GM12865 (cell line): ENCODE measurements at regions not wholly inside any gene's neighbourhood (a gene's known extent, or its start where the extent isn't known, plus 50 kb on each side); places are given as distances from the start of the nearest gene placed in this dataset.

Source experiments
- DNase-seq: peaks from one replicate; pipeline ENCODE4 v3.0.0; 2010; ENCODE audit warnings: low read depth
- H3K4me3 ChIP-seq: 2 replicates; pipeline ENCODE4 v1.5.1; 2011; ENCODE audit warnings: mild to moderate bottlenecking, low read depth, low read length, control low read depth
- TF ChIP-seq, protein P1 (sequence below): IDR thresholded peaks from 2 replicates; pipeline ENCODE4 v1.5.1; 2011; ENCODE audit warnings: low read length, control low read depth, low read depth, inconsistent platforms; ENCODE audit not compliant: insufficient read depth; ENCODE audit errors: missing control alignments

DNA sequence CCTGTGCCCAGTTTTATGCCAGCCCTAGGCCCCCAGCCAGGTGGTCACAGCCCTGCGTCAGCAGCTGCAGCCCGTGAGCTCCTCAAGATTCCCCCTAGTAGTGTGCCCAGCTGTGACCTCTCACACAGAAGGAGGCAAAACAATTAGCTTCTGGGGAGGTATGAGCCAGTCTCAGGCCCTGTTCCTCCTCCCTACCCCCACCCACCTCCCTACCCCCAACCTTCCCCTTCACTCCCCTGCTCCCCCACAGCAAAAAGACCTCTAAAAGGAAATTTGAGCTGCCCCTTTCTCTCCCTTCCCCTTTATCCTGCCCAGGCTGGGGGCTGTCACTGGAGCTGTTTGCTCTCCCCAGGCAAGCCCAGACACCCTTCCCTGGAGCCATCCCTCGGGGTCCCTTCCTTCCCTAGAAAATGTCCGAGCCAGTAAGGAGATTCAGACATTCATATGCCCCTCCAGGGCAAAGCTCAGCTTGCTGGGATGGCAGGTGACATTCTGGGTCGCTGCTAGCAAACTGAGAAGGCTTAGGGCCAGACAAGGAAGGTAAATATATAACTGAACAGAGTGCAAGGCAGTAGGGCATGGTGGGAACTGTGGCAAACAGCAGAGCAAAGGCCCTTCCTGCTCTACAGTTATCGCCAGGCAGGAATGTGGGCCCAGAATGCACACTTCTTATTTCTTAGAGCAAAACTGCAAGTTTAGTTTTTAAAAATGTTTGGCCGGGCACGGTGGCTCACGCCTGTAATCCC, 300.2 kb downstream of the MN1 start:
- no peak for DNase-seq
- H3K4me3 ChIP-seq = no peak overlapping the region
- TF ChIP-seq, protein P1, sequence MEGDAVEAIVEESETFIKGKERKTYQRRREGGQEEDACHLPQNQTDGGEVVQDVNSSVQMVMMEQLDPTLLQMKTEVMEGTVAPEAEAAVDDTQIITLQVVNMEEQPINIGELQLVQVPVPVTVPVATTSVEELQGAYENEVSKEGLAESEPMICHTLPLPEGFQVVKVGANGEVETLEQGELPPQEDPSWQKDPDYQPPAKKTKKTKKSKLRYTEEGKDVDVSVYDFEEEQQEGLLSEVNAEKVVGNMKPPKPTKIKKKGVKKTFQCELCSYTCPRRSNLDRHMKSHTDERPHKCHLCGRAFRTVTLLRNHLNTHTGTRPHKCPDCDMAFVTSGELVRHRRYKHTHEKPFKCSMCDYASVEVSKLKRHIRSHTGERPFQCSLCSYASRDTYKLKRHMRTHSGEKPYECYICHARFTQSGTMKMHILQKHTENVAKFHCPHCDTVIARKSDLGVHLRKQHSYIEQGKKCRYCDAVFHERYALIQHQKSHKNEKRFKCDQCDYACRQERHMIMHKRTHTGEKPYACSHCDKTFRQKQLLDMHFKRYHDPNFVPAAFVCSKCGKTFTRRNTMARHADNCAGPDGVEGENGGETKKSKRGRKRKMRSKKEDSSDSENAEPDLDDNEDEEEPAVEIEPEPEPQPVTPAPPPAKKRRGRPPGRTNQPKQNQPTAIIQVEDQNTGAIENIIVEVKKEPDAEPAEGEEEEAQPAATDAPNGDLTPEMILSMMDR = no peak

DNA sequence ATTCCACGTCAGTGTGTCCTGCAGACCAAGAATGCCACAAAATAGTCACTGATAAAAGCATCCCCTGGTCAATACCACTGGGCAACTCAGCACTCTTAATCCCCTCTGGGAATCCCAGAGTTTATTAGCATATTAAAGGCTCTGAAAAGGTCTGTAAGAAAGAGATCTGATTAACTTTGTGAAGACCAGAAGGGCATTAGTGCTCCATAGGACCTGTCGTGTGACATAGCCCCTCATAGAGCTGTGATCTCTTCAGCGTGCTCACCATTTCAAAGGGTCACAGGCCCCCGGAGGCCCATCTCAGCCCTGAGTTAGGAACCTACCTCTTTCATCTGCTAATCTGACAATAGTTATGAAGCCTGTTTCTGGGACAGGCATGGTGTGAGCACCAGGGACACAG, 299.2 kb downstream of the MN1 start:
- TF ChIP-seq, protein P1 = no peak
- no peak for DNase-seq
- no peak overlapping the region for H3K4me3 ChIP-seq

DNA sequence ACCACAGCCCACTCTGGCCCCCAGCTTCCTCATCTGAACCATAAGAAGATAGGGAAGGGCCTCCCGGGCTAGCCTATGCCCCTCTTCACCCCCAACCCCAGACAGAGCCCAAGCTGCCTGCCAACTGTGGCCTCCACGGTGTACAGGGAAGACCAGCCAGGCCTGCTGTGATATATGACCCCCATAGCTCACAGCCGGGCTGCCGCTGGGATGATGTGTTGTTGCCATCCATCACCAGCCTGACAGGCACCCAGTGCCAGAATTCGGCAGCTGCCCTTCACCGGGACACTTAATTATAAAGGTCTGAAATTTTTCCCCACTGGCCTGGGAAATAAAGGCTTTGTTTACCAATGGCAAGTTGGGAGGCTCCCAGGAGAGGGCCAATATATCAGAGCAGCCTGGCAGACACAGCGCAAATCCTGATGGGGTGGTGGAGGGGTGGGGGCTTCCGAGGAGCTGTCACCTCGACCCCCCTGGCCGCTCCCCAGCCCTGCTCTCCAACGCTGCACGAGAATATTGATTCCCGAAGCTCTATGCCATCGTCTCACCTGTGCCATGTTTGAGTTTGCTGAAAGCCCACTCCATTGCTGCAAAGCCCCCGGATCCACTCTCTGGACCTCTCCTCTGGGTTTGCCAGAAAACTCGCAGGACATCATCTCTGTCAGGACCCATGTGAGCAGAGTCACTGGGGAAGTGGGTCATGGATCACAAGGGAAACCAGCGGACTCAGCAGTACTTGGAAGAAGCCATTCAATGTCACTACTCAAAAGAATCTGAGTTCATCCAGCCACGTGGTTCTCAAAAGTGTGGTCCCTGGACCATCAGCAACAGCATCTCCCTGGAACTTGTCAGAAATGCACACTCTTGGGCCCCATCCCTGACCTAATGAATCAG, 296.9 kb downstream of the MN1 start:
- H3K4me3 ChIP-seq = no peak overlapping the region
- DNase-seq = no peak
- TF ChIP-seq, protein P1 = no peak

DNA sequence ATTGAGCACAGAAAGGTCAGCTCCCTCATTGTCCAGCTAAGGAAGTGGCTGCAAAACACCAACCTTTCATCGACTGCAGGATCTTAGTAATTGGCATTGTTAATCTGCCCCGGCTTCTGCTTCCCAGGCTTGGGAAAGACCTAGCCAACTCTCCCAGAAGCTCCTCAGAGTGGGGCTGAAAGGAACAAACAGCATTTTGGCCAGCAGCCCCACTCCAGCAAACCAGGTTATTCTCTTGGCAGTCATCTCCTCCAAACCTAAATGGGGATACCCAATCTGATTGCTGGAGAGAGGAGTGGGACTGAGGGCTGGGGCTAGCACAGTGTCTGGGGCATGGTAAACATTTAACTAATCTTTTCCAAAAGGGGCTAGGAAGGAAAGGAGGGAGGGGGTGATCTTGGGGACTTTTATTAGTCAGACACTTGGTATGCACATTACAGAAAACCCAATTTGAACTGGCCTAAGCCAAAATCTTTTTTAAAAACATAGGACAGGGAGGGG, 294.4 kb downstream of the MN1 start:
- DNase-seq = no peak
- TF ChIP-seq, protein P1 = no peak

DNA sequence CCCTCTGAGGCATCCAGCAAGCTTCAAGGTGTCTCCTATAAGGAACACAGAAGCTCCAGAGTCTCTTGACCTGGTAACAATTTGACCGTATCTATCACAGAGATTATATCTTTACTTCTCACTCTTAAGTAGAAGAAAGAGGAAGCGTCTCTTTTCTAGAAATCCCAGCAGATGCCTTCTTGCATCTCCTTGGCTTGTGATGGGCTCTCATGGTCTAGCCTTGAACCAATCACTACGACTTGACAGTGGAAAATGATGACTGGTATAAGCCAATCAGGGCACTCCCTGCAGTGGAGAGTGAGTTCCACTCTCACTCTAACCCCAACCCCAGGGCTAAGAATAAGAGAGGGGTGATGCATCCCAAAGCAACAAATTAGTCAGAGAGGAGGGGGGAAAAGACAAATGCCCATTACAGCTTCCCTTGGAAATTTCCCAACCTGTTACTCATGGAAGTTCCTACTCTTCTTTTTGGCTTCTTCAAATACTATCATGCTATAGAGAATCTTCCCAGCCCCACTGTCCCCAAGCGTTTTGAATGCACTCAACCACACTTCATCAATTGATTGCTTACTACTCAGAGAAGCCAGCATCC, 293.5 kb downstream of the MN1 start:
- TF ChIP-seq, protein P1 = no peak
- H3K4me3 ChIP-seq = no peak overlapping the region
- no peak for DNase-seq

More for the DNA sequence above, 294.4 kb downstream of the MN1 start:
- H3K4me3 ChIP-seq = no peak overlapping the region

DNA sequence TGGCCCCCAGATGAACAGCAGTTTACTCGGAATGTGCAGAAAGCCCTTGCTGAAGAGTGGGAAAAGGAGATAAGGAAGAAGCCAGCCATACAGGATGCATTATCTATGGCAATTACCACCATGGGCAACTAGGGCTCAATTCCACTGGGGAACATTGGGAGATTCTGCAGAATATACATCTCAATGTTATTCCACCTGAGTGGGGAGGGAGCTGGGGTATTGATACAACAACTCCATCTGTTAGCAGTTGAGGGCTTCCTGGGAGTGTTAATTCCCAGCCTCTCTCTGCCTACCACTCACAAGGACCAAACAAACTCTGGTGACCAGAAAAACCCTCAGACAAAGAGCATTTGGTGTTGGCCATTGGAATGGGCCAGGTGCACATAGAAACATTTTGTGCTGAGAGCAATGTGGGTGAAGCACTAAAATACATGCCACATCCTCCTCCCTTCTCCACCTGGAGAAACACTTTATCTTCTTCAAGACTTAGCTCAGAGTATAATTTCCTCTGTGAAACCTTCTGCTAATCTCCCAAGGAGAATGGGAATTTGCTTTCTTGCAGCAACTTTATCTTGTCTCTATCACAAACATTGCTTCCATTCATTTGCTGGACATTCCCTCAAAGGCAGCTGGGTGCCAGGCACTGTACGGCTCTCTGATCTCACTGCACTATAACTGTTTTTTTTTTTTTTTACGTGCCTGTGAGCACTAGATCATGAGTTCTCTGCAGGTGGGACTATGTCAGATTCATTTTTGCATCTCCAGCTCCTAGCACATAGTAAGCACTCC, 292.2 kb downstream of the MN1 start:
- no peak for DNase-seq
- TF ChIP-seq, protein P1 = no peak
- H3K4me3 ChIP-seq = no peak overlapping the region
